OCI-LY1 (cell line): ENCODE measurements at regions not wholly inside any gene's neighbourhood (a gene's known extent, or its start where the extent isn't known, plus 50 kb on each side); places are given as distances from the start of the nearest gene placed in this dataset.

Source experiments
- H2AFZ ChIP-seq: fragments of 200-600 bp; sonication (generic), shearing (Covaris generic); 2 replicates; pipeline ENCODE4 v1.6.0; 2014; ENCODE audit warnings: antibody characterized with exemption, mild to moderate bottlenecking, low read length
- H3F3A ChIP-seq: fragments of 200-600 bp; sonication (generic), shearing (Covaris generic); 2 replicates; pipeline ENCODE4 v1.6.0; 2014; ENCODE audit warnings: mild to moderate bottlenecking, antibody characterized with exemption, low read length, moderate library complexity; ENCODE audit not compliant: insufficient read depth
- H3K27ac ChIP-seq: fragments of 200-600 bp; sonication (generic); 2 replicates; pipeline ENCODE4 v1.5.1; 2014; ENCODE audit warnings: low read length, mixed run types, mild to moderate bottlenecking, low read depth; ENCODE audit not compliant: poor library complexity, severe bottlenecking
- H3K27me3 ChIP-seq: fragments of 200-600 bp; sonication (generic); 2 replicates; pipeline ENCODE4 v1.6.0; 2014; ENCODE audit warnings: antibody characterized with exemption, mild to moderate bottlenecking, low read length, moderate library complexity; ENCODE audit not compliant: insufficient read depth
- H3K36me3 ChIP-seq: fragments of 200-600 bp; sonication (generic); 2 replicates; pipeline ENCODE4 v1.6.1; 2014; ENCODE audit warnings: mild to moderate bottlenecking, antibody characterized with exemption, low read length, moderate library complexity, mixed read lengths; ENCODE audit not compliant: insufficient read depth
- H3K4me1 ChIP-seq: fragments of 200-600 bp; sonication (generic); 2 replicates; pipeline ENCODE4 v1.5.1; 2014; ENCODE audit warnings: mild to moderate bottlenecking, low read length, moderate library complexity; ENCODE audit not compliant: insufficient read depth, severe bottlenecking
- H3K4me2 ChIP-seq: fragments of 200-600 bp; sonication (generic), shearing (Covaris generic); 2 replicates; pipeline ENCODE4 v1.6.1; 2014; ENCODE audit warnings: low read length
- H3K4me3 ChIP-seq: fragments of 200-600 bp; sonication (generic); 2 replicates; pipeline ENCODE4 v1.5.1; 2014; ENCODE audit warnings: low read length, low read depth, mild to moderate bottlenecking, mixed read lengths; ENCODE audit not compliant: poor library complexity, severe bottlenecking
- H3K79me2 ChIP-seq: fragments of 200-600 bp; shearing (Covaris generic); 2 replicates; pipeline ENCODE4 v1.6.1; 2016; ENCODE audit warnings: mixed run types, low read length, mixed read lengths; ENCODE audit not compliant: insufficient read depth
- H3K9ac ChIP-seq: fragments of 200-600 bp; sonication (generic), shearing (Covaris generic); 2 replicates; pipeline ENCODE4 v1.6.1; 2014; ENCODE audit warnings: mild to moderate bottlenecking, low read length, mixed read lengths
- H3K9me2 ChIP-seq: fragments of 200-600 bp; sonication (generic), shearing (Covaris generic); 2 replicates; pipeline ENCODE4 v1.6.1; 2014; ENCODE audit warnings: low read depth, mild to moderate bottlenecking, low read length, mixed read lengths
- H3K9me3 ChIP-seq: fragments of 200-600 bp; shearing (Covaris generic); 2 replicates; pipeline ENCODE4 v1.6.1; 2014; ENCODE audit warnings: low read length, mixed read lengths
- H4K20me1 ChIP-seq: fragments of 200-600 bp; sonication (generic), shearing (Covaris generic); 2 replicates; pipeline ENCODE4 v1.6.0; 2016; ENCODE audit warnings: mild to moderate bottlenecking, low read length; ENCODE audit not compliant: insufficient read depth
- CTCF ChIP-seq: fragments of 200-600 bp; sonication (generic), shearing (Covaris generic); IDR thresholded peaks from 2 replicates; pipeline ENCODE4 v1.5.1; 2017; ENCODE audit warnings: mild to moderate bottlenecking, antibody characterized with exemption, low read length, moderate library complexity, mixed read lengths
- EZH2 ChIP-seq: fragments of 200-600 bp; sonication (generic), shearing (Covaris generic); IDR thresholded peaks from 2 replicates; pipeline ENCODE4 v1.8.0; 2017; ENCODE audit warnings: borderline replicate concordance, mixed run types, mild to moderate bottlenecking, antibody characterized with exemption, low read length, moderate library complexity, mixed read lengths

- H3K79me2 ChIP-seq: no peaks in the 10 kb centered on the region
- no peaks in the 10 kb centered on the region for H3F3A ChIP-seq
- no peaks in the 10 kb centered on the region; the same call in 1 of the 2 replicates for H3K27me3 ChIP-seq
- no peaks in the 10 kb centered on the region for H3K36me3 ChIP-seq
- H3K4me3 ChIP-seq: no peak overlapping the region
- no peaks in the 10 kb centered on the region for H3K4me1 ChIP-seq
- TF ChIP-seq CTCF (no peak), EZH2 (no peak)
- H3K27ac ChIP-seq: no peak overlapping the region
- no peak overlapping the region for H3K4me2 ChIP-seq
- no peak overlapping the region for H3K9ac ChIP-seq
- no peaks in the 10 kb centered on the region for H3K9me3 ChIP-seq
- no peaks in the 10 kb centered on the region for H3K9me2 ChIP-seq
- no peaks in the 10 kb centered on the region for H4K20me1 ChIP-seq
- no peak overlapping the region for H2AFZ ChIP-seq
These were observed 543.2 kb downstream of the BCL11B start for GRCh38 chr14:98728836-98729235.

GRCh38 chr14:98731286-98731685 lies 540.7 kb downstream of the BCL11B start:
- Histone ChIP-seq H3K4me2 (no peak overlapping the region), H3K79me2 (no peaks in the 10 kb centered on the region)

DNA sequence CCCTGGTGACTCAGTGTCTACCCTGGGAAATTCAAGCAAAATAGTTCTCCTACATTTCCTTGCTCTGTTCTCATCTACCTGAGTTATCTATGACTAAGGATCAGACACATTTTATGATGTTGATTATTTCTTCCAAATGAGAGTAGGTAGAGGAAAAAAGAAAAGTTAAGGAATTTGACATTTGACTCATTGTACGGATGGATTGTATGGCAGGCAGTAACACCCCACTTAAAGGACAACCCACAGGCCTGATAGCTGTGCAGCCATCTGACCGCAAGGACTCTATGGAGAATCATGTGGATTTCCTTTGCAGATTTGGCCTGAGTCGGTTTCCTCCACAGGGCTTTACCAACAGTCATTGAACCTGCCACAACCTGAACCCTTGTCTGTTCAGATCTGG lies 540.3 kb downstream of the BCL11B start:
- TF ChIP-seq CTCF (no peak), EZH2 (no peak)
- no peaks in the 10 kb centered on the region for H3K9me2 ChIP-seq
- H3K4me1 ChIP-seq: no peaks in the 10 kb centered on the region
- no peaks in the 10 kb centered on the region; the same call in 1 of the 2 replicates for H3K27me3 ChIP-seq
- H3K9ac ChIP-seq: no peak overlapping the region
- no peaks in the 10 kb centered on the region for H3K9me3 ChIP-seq
- H3K27ac ChIP-seq: no peak overlapping the region
- H4K20me1 ChIP-seq: no peaks in the 10 kb centered on the region
- H2AFZ ChIP-seq: no peak overlapping the region
- H3F3A ChIP-seq: no peaks in the 10 kb centered on the region
- no peaks in the 10 kb centered on the region for H3K79me2 ChIP-seq
- no peaks in the 10 kb centered on the region for H3K36me3 ChIP-seq
- H3K4me3 ChIP-seq: no peak overlapping the region
- H3K4me2 ChIP-seq: no peak overlapping the region

More at GRCh38 chr14:98731286-98731685, 540.7 kb downstream of the BCL11B start:
- Histone ChIP-seq H3K36me3 (no peaks in the 10 kb centered on the region), H3K9me2 (no peaks in the 10 kb centered on the region), H3K27ac (no peak overlapping the region), H3K9me3 (no peaks in the 10 kb centered on the region), H2AFZ (no peak overlapping the region), H3F3A (no peaks in the 10 kb centered on the region), H3K27me3 (no peaks in the 10 kb centered on the region; the same call in 1 of the 2 replicates), H4K20me1 (no peaks in the 10 kb centered on the region), H3K9ac (no peak overlapping the region), H3K4me1 (no peaks in the 10 kb centered on the region), H3K4me3 (no peak overlapping the region)
- no peak for TF ChIP-seq CTCF
- TF ChIP-seq EZH2: no peak
